ENCODE measurements at regions not wholly inside any gene's neighbourhood (a gene's known extent, or its start where the extent isn't known, plus 50 kb on each side); places are given as distances from the start of the nearest gene placed in this dataset.
A peak's percentile ranks its signal among the peaks of the same experiment; 100 is the strongest.

DNA sequence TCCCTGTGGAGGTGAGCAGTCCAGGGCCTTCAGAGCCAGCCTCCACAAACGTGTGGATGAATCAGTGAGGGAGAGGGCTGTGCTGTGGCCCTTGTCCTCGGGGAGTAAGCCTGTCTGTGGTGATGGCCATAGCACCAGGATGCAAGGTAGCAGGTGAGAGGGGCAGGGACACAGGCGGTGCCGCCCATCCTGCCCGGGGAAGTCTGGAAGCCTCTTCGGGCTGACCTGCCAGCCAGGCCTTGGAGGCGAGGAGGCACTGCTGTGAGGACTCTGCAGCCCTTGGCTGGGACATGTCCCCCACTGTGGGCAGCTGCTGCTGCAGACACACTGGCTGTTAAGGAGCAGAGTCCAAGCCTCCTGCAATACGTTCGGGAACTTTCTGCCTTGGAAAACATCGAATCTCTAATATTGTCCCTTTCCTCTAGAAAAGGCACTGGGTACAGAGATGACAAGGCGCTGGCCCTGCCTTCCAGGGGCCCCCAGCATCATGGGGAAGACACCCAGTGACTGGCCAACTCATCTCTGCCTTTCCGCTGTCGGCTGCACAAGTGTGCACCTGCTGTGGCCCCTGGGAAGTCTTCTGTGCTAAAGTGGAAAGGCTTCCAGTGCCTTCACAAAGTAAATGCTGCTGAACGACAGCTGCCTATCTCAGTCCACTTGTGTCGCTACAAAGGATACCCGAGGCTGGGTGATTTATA, 101.4 kb downstream of the ADRA2C start:
- ATAC-seq (no peak), DNase-seq (peak in 1 of 3 donors; percentile 30)
- H3K27me3 ChIP-seq, result peaks cover 0 to 15% of the 10 kb centered on the region in 2 donors
- no peak overlapping the region for H3K27ac ChIP-seq
- no peak for TF ChIP-seq POLR2A (IDR thresholded peaks at IDR 0.05)
- TF ChIP-seq, protein P1, sequence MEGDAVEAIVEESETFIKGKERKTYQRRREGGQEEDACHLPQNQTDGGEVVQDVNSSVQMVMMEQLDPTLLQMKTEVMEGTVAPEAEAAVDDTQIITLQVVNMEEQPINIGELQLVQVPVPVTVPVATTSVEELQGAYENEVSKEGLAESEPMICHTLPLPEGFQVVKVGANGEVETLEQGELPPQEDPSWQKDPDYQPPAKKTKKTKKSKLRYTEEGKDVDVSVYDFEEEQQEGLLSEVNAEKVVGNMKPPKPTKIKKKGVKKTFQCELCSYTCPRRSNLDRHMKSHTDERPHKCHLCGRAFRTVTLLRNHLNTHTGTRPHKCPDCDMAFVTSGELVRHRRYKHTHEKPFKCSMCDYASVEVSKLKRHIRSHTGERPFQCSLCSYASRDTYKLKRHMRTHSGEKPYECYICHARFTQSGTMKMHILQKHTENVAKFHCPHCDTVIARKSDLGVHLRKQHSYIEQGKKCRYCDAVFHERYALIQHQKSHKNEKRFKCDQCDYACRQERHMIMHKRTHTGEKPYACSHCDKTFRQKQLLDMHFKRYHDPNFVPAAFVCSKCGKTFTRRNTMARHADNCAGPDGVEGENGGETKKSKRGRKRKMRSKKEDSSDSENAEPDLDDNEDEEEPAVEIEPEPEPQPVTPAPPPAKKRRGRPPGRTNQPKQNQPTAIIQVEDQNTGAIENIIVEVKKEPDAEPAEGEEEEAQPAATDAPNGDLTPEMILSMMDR (IDR thresholded peaks at IDR 0.05), result no peak
- H3K4me3 ChIP-seq, result no peak overlapping the region
- no peaks in the 10 kb centered on the region for H3K9me3 ChIP-seq
- intact Hi-C loops (cut with DNase I), result no loop called here
- WGBS (ENCODE audit: insufficient coverage, low coverage, low lambda C conversion rate, missing lambda C conversion rate), result 73% methylated on average over 2 of the region's 16 CpGs
- H3K4me1 ChIP-seq, result no peaks in the 10 kb centered on the region
- H3K36me3 ChIP-seq, result no peaks in the 10 kb centered on the region

DNA sequence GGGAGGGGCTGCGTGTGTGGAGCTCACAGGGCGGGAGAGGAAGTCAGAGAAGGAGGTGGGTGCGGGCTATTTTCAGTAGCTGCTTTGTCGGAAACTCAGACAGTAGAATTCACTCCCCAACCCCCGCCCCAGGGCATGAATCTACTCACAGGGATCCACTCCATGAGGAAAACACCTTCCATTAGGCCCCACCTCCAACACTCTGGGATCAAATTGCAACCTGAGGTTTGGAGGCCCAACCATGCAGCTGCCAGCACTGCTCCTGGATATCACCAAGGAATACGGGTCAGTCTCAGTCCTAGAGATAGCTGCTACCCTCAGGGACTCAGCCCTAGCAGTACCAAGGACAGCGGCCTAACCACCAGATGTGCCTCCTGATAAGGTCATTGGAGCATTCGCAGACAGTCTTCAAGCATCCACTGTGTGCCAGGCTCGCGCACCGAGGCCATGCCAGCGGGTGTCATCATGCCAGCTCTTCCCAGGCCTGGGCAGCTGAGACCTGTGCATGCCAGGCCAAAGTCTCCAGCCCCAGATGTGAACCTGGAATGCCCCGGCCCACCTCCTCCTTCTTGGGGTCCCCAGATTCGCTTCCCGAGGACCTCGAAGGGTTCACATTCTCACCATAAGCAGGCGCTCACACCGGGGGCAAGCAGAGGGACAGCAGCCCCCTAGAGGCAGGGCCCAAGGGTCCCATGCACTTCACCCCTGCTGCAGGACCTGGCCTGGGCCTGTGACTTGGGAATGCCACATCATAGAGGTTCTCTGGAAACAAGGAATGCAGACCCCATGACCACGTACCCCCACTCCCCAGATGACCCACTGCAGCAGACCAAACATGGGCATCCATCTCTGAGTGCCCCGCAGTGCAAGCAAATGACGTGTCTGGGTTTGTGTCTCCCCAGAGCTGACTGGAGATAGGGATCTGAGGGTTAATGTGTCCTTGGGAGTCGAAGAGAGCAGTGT, 102.3 kb downstream of the ADRA2C start:
- Histone ChIP-seq H3K36me3 (no peaks in the 10 kb centered on the region), H3K27ac (no peak overlapping the region), H3K4me1 (no peaks in the 10 kb centered on the region), H3K9me3 (no peaks in the 10 kb centered on the region), H3K4me3 (no peak overlapping the region), H3K27me3 (peaks cover 0 to 15% of the 10 kb centered on the region in 2 donors)
- DNase-seq, result peak in 1 of 3 donors; percentile 32
- TF ChIP-seq, protein P1 (IDR thresholded peaks at IDR 0.05), result no peak
- TF ChIP-seq POLR2A (IDR thresholded peaks at IDR 0.05), result no peak
- intact Hi-C loops (cut with DNase I), result no loop called here
- 51% methylated on average over 5 of the region's 22 CpGs for WGBS (ENCODE audit: insufficient coverage, low coverage, low lambda C conversion rate, missing lambda C conversion rate)
- ATAC-seq, result no peak

DNA sequence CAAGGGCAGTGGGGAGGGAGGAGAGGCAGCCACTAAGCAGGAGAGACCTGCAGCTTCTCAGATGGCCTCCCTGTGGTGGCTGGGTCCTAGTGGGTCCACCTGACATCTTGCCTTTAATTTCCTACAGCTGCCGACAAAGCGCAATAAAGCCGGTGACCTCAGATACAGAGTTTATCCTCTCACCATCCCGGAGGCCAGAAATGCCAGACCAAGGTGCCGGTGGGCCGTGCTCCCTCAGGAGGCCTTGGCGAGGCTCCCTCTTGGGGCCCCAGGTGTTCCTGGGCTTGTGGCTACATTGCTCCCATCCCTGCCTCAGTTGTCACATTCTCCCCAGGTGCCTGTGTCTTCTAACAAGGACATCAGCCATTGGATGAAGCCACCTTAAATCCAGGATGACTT, 103.0 kb downstream of the ADRA2C start:
- no peaks in the 10 kb centered on the region for H3K9me3 ChIP-seq
- TF ChIP-seq, protein P1 (IDR thresholded peaks at IDR 0.05), result no peak
- TF ChIP-seq POLR2A (IDR thresholded peaks at IDR 0.05), result no peak
- no peak for DNase-seq
- no peak overlapping the region for H3K27ac ChIP-seq
- no peak overlapping the region for H3K4me3 ChIP-seq
- intact Hi-C loops (cut with DNase I), result no loop called here
- ATAC-seq, result no peak
- 100% methylated on average over 1 of the region's 7 CpGs for WGBS (ENCODE audit: insufficient coverage, low coverage, low lambda C conversion rate, missing lambda C conversion rate)
- no peaks in the 10 kb centered on the region for H3K36me3 ChIP-seq
- peaks cover 0 to 15% of the 10 kb centered on the region in 2 donors for H3K27me3 ChIP-seq
- no peaks in the 10 kb centered on the region for H3K4me1 ChIP-seq

- no peaks in the 10 kb centered on the region for H3K9me3 ChIP-seq
- DNase-seq, result peak in 1 of 3 donors; percentile 25
- WGBS (ENCODE audit: insufficient coverage, low coverage, low lambda C conversion rate, missing lambda C conversion rate), result 68% methylated on average over 10 of the region's 22 CpGs
These were observed 103.7 kb downstream of the ADRA2C start for GRCh38 chr4:3869661-3870566.

More at GRCh38 chr4:3869661-3870566, 103.7 kb downstream of the ADRA2C start:
- H3K27me3 ChIP-seq, result peaks cover 0 to 15% of the 10 kb centered on the region in 2 donors
- no peak overlapping the region for H3K27ac ChIP-seq
- H3K4me3 ChIP-seq, result no peak overlapping the region
- H3K36me3 ChIP-seq, result no peaks in the 10 kb centered on the region
- no peak for ATAC-seq
- no peaks in the 10 kb centered on the region for H3K4me1 ChIP-seq
- intact Hi-C loops (cut with DNase I), result loop anchor here in 1 of 2 donors (10.0 kb wide), 1 partner anchor 105 kb away; the partner anchor contains the start of gene ADRA2C
- no peak for TF ChIP-seq POLR2A (IDR thresholded peaks at IDR 0.05)
- TF ChIP-seq, protein P1 (IDR thresholded peaks at IDR 0.05), result no peak

Data from right lobe of liver (tissue), 6 donors.